ENCODE measurements at regions not wholly inside any gene's neighbourhood (a gene's known extent, or its start where the extent isn't known, plus 50 kb on each side); places are given as distances from the start of the nearest gene placed in this dataset.

GRCh38 chr13:40403509-40404241 lies 262.8 kb downstream of the FOXO1 start:
- Mint-ChIP-seq H3K9me3 (no peaks in the 10 kb centered on the region), H3K36me3 (ENCODE audit: low read depth) (no peaks in the 10 kb centered on the region), H3K27ac (peak overlapping the region; percentile 1), H3K4me3 (no peak overlapping the region), H3K4me1 (peaks cover 29% of the 10 kb centered on the region), H3K27me3 (no peaks in the 10 kb centered on the region)
- ChIA-PET CTCF (no interaction called here), POLR2A (no interaction called here)
- ATAC-seq (ENCODE audit: low read depth): no peak
- intact Hi-C loops (cut with micrococcal nuclease): loop anchor here (10.0 kb wide), 1 partner anchor 371 kb away; the partner anchor contains the start of gene MRPS31
- DNase-seq: no peak
- no peak for TF ChIP-seq CTCF (IDR thresholded peaks at IDR 0.05)

- Mint-ChIP-seq H3K9me3 (no peaks in the 10 kb centered on the region), H3K4me3 (no peak overlapping the region), H3K36me3 (ENCODE audit: low read depth) (no peaks in the 10 kb centered on the region), H3K27ac (no peak overlapping the region), H3K4me1 (peaks cover 29% of the 10 kb centered on the region), H3K27me3 (no peaks in the 10 kb centered on the region)
- intact Hi-C loops (cut with micrococcal nuclease): loop anchor here (10.0 kb wide), 1 partner anchor 370 kb away; the partner anchor contains the start of gene MRPS31
- TF ChIP-seq CTCF (IDR thresholded peaks at IDR 0.05): no peak
- POLR2A ChIA-PET: no interaction called here
- ATAC-seq (ENCODE audit: low read depth) (no peak), DNase-seq (no peak)
- CTCF ChIA-PET: no interaction called here
Observed at GRCh38 chr13:40404407-40404806, 262.0 kb downstream of the FOXO1 start.

- CTCF ChIA-PET: no interaction called here
- no peak overlapping the region for H3K4me3 Mint-ChIP-seq
- DNase-seq: no peak
- H3K27ac Mint-ChIP-seq: no peak overlapping the region
- intact Hi-C loops (cut with micrococcal nuclease): loop anchor here (10.0 kb wide), 1 partner anchor 370 kb away; the partner anchor contains the start of gene MRPS31
- TF ChIP-seq CTCF (IDR thresholded peaks at IDR 0.05): no peak
- no peaks in the 10 kb centered on the region for H3K9me3 Mint-ChIP-seq
- peaks cover 29% of the 10 kb centered on the region for H3K4me1 Mint-ChIP-seq
- H3K36me3 Mint-ChIP-seq (ENCODE audit: low read depth): no peaks in the 10 kb centered on the region
- no peaks in the 10 kb centered on the region for H3K27me3 Mint-ChIP-seq
- POLR2A ChIA-PET: interaction anchor here (0.6 kb wide), 1 partner anchor 209 kb away, joined by 3 read pairs; no protein-coding TSS in a partner anchor
- no peak for ATAC-seq (ENCODE audit: low read depth)
Observed at GRCh38 chr13:40404967-40405716, 261.3 kb downstream of the FOXO1 start.

GRCh38 chr13:40406405-40407120 lies 259.9 kb downstream of the FOXO1 start:
- H3K27me3 Mint-ChIP-seq: no peaks in the 10 kb centered on the region
- H3K36me3 Mint-ChIP-seq (ENCODE audit: low read depth): no peaks in the 10 kb centered on the region
- H3K27ac Mint-ChIP-seq: no peak overlapping the region
- DNase-seq (no peak), ATAC-seq (ENCODE audit: low read depth) (no peak)
- intact Hi-C loops (cut with micrococcal nuclease): loop anchor here (10.0 kb wide), 1 partner anchor 368 kb away; the partner anchor contains the start of gene MRPS31
- POLR2A ChIA-PET: interaction anchor here (0.6 to 1.0 kb wide), 3 partner anchors 10 to 42 kb away, joined by 3 to 4 read pairs (median 3); no protein-coding TSS in a partner anchor
- CTCF ChIA-PET: no interaction called here
- no peak overlapping the region for H3K4me3 Mint-ChIP-seq
- H3K4me1 Mint-ChIP-seq: peaks cover 24% of the 10 kb centered on the region
- TF ChIP-seq CTCF (IDR thresholded peaks at IDR 0.05): no peak
- peaks cover 2% of the 10 kb centered on the region for H3K9me3 Mint-ChIP-seq
